Loucy (cell line): ENCODE measurements at regions not wholly inside any gene's neighbourhood (a gene's known extent, or its start where the extent isn't known, plus 50 kb on each side); places are given as distances from the start of the nearest gene placed in this dataset.

ENCODE experiments used
- CTCF ChIP-seq: fragments of 200-600 bp; sonication (generic); conservative IDR thresholded peaks from 2 replicates; pipeline ENCODE4 v1.5.1; 2014; ENCODE audit warnings: mild to moderate bottlenecking, antibody characterized with exemption, low read length
- EZH2phosphoT487 ChIP-seq: fragments of 200-600 bp; IDR thresholded peaks from 2 replicates; pipeline ENCODE4 v1.6.1; 2018; ENCODE audit warnings: antibody characterized with exemption, mild to moderate bottlenecking, moderate library complexity, borderline replicate concordance

DNA sequence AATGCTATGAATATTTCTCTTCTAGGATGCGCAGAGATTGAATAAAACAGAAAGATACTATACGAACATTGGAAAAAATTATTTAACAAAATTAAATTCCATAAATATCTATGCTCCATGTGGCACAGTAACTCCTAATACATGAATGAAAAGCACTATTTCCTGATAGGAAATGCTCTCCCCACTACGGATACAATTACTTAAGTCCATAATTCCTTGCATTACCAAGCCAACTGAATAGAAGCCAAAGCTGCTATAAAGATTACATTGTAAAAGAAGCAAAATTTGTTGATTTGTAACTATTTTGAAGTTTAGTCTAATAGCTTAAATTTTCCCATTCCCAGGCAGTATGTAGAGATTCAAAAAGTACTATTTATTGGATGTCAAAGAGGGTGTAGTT, 61.8 kb upstream of the SNX2 start:
- TF ChIP-seq CTCF: no peak
- TF ChIP-seq EZH2phosphoT487: no peak
